NCI-H1436 (cell line): ENCODE measurements at regions not wholly inside any gene's neighbourhood (a gene's known extent, or its start where the extent isn't known, plus 50 kb on each side); places are given as distances from the start of the nearest gene placed in this dataset.

Experiments used
- DNase-seq: peaks from one replicate; lab custom pipeline; 2025; lab: John Stamatoyannopoulos, UW

DNA sequence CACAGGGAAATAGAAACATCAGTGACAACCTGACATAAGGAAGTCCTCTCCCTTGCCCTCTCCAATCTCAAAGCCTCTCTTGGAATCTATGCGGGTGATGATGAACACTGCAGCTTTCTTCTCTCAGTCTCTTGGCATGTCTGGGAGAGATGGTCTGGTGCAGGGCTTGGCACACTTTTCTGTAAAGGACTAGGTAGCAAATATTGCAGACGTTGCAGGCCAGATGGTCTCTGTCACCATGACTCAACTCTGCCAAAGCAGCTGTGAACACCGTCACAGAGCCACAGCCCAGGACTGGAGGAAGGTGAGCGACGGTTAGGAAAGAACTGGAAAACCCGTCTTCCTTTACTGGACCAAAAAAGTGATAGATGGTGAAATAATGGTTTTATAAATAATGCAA lies 591.0 kb upstream of the TMEM132C start:
- no peak for DNase-seq

DNA sequence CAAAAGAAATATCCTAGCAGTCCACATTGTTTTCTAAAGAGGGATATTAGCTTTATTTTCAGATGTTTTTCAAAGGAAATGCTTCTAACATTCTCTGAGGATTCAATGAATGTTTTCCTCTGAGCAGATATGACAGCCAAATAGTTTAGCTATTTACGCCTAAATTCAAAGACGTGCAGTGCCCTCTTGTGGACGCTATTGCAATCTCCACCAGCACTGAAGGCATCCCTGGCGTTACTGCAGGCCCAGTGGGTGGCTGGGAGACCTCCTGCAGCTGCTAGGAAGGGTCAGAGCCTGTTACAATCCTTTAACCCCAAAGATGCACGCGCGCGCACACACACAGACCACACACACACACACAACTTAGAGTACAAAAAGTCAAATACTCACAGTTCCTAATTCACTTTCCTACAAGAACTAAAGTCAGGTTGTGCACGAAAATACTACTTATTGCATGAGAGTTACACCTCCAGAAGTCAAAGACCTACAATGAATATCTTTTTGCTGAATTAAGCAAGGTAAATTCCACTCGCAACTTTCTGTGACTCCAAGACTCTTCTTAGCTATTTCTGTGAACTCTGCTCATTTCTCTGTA lies 589.3 kb upstream of the TMEM132C start:
- DNase-seq = peak; percentile 60

DNA sequence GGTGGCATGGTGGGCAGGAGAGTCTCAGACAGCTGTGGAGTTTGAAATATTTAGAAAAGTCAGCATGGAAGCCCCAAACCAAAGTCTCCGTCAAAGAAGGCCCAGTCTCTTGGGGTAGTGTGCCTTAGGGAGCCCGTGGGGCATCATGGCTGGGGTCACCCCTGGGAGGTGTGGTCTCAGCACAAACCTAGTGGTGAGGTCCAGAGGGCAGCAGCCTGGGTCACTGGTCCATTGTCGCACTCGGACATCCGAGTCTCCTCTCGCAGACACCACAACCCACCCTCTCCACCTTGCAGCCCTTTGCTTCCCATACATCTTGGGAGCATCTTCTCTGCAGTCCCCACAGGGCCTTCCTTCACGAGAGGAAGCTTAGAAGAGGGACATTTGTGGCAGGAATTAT lies 588.0 kb upstream of the TMEM132C start:
- DNase-seq = no peak

DNA sequence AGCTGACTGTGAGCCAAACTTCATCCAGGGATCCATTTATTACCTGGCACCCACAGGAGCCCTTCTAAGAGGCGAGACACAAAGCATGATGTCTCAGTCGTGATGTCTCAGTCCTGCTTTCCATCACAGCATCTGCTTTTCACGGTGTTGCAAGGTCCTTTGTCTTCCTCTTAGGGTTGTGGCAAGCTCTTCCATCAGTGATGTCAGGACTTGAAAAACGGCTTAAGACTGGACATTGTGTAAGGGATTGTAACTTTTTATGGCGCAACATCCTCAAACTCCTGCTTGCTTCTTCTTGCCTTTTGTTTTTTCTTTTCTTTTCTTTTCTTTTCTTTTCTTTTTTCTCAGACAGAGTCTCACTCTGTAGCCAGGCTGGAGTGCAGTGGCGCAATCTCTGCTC lies 586.5 kb upstream of the TMEM132C start:
- DNase-seq = no peak

DNA sequence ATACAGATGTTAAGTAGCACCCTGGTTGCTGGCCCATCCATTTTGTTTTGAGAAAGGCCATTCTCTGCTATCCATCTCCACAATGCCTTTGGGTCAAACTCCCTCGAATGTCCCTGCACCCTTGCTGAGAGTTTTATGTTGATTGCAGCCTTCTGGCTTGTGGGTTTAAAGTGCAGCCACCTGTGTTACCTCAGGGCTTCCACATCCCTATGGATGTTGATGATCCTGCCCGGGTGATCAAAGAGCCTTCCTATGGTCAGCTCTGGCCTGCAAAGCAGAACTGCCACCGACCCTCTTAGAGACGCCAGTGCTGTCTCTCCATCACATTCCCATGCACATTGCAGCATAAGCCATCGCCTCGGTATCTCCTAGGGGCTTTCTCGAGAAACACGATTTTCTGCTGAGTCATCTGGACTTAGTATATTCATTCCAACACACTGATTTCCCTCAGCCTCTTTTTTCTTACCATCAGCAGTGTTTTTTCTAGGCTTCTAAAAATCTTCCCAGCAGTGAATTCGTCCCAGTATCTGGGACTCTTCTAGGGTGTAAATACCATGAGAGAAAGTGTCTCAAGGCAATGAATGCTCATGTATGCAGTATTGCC lies 585.7 kb upstream of the TMEM132C start:
- DNase-seq = no peak

DNA sequence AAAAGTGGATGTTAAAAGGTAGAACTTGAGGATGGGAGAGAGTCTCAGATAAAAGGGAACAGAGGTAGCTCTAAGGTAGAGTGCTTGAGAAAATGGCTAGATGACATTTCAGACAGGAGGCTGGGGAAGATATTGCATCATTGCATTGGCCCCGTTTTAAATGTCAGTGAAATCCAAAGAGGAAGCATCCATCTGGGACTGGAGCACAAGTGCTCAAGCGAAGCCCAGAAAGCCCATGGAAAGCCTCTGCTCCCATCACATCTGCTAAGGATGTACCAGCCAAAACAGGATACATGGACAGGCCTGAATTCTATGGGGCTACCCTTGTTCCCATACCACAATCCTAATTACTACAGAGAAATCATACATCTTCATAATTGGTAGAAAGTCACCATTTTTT lies 581.5 kb upstream of the TMEM132C start:
- no peak for DNase-seq

DNA sequence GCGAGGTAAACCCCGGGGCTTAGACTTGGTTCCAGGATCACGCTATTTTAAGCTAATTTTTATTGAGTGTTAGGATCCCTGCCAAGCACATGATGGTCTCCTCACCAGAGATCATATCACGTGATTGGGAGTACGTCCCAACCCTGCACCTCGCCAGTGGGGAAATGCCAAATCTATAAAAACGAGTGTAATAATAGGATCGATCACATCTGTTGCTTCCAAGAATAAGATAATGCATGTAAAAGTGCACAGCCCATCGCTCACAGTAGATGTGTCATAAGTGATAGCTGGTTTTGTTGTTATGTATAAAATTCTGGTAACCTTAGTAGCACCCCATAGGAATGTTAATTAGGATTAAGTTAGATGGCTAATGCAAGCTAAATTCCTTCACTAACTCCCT lies 581.0 kb upstream of the TMEM132C start:
- no peak for DNase-seq

DNA sequence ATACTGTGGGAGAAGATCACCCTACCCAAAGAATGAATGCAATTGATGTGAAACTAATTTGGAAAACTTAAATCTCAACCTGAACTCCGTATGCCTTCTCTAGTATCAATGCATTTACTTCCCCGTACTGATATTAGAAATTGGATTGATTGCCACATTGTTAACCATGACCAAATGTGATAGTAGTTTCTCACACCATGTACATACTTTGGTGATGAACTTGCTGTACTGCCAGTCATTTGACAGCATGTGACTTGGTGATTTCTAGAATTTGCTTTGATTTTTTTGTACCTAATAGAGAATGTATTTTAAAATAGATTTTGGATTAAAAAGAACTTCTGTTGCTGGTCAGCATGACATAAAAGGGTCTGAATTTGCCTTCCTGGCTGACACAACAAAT lies 579.8 kb upstream of the TMEM132C start:
- DNase-seq = no peak

DNA sequence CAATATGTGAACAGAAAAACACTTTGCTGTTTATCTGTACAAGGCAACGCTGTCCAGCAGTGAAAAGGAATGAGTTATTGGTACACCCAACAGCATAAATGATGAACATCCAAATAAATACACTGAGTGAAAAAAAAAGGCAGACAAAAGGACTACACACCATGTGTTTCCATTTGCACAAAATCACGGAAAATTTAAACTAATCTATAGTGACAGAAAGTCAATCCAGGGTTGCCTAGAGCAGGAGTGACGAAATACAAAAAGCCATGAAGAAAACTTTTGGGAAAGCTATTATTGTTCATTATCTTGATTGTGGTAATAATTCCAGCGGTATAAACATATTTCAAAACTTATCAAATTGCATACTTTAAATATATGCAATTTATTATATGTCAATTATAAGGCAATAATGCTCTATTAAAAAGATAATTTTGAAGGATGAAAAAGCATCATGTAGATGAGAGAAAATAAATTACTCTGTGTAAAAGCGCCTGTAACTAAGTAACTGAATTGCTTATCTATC lies 578.0 kb upstream of the TMEM132C start:
- DNase-seq = no peak

DNA sequence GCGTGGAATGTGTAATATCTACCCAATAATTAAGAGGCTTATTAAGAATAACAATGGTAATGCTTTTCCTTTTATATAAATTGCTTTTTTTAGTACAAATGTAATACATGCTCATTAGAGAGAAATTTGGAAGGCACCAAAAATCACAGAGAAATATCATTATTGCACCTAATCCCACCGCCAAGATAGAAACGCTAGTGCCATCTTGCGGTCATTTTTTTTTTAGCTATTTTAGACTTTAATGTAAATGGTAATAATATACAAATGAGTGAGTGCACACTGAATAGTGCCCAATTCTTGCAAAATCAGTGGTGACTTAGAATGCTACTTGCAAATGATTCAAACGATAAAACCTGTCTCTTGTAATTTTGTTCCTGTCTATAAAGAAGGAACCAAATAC lies 576.8 kb upstream of the TMEM132C start:
- no peak for DNase-seq

DNA sequence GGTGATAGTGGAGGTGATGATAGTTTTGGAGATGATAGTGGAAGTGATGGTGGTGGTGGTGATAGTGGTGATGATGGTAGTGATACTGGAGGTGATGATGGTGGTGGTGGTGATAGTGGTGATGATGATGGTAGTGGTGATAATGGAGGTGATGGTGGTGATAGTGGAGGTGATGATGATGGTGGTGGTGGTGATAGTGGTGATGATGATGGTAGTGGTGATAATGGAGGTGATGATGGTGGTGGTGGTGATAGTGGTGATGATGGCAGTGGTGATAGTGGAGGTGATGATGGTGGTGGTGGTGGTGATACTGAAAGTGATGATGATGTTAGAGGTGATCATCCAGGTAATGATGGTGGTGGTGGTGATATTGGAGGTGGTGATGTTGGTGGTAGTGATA lies 570.0 kb upstream of the TMEM132C start:
- DNase-seq = no peak

DNA sequence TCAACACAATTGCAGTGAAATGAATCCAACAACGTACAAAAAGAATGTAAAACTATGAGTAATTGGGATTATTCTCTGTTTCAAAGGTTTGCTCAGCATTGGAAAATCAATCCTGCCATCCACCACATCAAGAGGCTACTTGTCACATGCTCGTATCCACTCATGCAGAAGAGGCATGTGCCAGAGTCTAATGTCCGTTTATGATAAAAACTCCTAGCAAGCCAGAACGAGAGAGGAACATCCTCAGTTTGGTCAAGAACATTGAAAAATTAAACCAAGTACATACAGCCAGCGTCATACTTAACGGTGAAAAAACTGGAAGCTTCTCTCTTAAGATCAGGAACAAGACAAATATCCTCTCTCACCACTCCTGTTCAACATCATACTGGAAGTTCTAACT lies 563.9 kb upstream of the TMEM132C start:
- no peak for DNase-seq

DNA sequence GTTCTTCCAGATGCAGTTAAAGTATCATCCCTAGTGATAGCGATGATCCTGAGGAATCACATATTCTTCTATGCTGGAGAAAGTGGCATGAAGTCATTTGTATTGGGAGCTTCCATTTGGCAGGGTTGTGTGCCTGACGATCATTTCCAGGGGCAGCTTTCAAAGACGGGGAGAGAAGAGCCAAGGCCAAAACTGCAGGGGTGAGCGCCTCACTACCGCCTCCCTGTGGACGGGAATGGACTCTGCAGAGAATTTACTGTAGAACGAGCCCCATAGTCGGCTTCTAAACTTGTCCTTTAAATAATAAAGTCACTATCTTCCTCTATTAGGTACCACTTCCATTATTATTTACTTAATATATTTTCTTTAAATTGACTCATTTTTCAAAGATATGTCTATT lies 555.9 kb upstream of the TMEM132C start:
- no peak for DNase-seq

DNA sequence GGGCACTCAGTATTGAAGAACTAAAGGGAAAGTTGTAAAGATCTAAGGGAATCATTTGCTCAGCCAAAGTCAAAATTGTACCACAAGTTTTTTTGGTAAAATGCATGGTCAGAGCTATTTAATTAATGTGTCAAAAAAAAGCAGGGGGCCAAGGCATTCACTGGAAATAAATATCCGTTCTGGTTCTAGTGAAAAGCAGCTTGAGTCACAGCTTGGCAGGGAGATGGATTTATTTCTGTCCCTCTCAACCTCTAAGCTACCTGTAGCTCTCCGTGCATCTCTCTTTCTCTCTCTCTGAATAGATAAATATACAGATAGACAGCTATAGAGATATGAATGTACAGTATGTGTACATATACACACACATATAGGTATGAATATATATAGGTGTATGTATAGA lies 554.4 kb upstream of the TMEM132C start:
- DNase-seq = no peak

DNA sequence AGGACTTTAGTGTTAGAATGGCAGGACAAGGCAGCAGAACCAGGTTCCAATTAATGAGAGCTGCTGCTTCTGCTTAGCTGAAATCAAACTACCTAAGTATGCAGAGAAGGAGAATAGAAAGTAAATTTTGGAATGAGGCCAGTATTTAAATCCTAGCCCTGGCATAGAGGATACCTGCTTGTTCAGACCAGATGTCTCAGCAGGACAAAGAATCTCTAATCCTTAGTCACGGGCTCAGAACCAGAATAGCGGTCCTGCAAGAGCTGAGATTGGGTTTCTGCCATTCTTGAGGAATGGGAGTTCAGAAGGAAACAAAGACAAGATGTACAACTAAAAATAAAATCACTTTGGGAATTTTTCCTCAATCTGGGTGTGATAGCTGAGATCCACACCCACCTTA lies 550.8 kb upstream of the TMEM132C start:
- no peak for DNase-seq

DNA sequence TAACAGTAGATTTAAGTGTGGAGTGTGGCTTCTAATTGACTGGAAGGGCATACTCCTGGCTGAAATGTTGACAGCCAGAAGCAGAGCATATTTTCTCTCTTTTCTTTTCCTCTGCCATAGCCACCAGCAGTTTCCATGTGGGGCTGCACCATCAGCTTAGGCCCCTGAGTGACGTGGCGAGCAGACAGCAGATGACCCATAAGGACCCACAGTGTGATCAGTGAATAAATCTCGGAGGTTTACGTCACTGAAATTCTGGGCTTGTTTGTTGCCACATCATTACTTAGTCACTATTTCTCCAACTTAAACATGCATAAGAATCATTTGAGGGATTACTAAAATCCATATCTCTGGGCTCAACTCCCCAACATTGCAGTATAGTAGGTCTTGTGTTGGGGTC lies 549.7 kb upstream of the TMEM132C start:
- DNase-seq = no peak

DNA sequence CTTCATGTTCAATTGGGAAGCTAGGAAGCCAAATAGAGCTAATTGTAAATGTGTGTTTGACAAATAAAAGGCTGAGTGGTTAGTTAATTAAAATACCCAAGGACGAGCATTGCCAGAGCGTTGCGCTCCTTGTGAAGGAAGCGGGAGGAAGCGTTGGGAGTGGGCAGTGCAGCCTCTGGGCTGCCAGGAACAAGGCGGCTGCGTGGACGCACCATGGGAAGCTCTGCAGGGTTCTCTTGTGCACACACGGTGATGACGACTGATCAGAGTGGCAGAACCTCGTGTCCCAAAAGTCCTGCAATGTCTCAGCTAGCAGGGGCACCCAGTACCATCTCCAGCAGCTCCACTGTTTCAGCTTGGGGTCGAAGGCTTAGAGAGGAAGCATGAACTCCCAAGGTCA lies 546.6 kb upstream of the TMEM132C start:
- no peak for DNase-seq

DNA sequence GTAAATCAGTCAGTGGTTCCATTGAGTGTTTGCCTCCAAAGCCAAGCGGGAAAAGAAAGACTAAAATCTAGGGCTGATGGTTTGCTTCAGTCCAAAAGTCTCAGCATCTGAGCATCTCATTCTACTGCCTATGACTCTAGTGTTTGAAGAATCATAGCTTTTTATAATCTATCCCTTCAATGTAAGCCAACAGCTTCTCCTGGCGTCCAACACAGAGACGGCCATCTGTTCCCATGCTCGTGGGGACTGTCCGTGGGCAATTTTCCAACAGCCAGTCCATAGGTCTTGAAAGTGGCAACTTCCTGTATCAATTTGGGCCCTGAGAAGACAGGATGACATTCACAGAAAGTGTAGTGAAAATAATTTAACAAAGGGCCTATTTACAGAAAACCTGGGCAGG lies 544.4 kb upstream of the TMEM132C start:
- no peak for DNase-seq

DNA sequence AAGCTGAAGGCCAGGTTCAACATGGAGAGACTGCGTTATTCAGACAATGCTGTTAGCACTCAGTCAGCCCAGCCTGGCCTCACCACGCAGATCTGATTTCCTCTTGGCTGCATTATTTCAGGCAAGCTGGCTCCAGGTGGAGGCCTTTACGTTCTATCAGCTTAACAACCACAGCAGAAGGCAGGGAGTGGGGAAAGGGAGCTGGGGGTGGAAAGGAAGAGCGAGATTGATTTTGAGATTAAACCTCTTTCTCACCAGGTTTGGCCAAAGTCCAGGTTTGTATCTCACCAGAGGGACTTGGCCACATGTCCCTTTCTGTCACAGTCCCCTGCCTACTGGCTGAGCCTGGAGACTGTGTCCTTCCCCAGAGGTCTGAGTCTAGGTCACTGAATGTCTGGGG lies 543.7 kb upstream of the TMEM132C start:
- DNase-seq = no peak

DNA sequence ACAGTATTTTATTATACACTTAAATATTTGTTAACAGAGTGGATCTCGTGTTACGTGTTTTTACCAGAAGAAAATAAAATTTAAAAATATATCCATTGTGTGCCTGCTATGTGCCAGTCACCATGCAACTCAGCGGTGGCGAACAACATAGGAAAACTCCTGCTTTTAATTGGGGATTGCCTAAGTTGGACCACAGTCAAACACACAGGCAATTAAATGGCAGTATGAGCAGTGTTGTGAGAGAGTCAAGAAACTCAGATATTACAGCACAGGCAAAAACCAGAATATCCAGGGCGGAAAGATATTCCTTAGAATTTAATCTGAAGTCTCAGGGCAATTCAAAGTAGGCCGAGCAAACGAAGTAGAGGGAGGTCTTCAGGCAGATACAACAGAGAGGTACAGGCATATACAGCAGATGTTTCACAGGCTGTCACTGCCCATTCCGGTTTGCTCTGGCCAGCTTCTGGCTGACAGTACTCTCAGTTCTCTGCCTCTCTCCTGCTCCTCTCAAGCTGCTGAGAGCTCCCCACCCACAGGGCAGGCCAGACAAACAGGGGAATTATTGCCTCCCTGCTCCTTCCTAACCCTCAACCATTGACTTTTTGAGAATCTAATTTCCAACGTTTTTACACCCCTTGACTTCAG lies 540.2 kb upstream of the TMEM132C start:
- DNase-seq = no peak

DNA sequence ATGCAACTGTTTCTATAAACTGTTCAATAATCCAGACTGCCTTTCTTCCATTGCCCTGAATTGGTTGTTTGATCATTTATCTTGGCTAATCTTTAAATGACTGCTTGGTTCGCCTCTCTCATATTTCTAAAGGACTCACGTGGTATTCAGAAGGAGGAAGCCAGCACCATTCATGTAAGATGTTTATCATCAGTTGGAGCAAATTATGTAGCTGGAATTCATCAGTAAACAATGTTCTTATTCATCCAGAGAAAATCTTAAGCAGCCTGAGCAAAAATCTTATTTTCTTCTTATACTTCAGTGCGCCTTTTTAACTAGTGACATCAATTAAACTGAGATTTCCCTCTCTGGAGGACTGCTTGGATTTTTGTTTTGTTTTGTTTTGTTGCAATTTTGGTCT lies 538.7 kb upstream of the TMEM132C start:
- no peak for DNase-seq

DNA sequence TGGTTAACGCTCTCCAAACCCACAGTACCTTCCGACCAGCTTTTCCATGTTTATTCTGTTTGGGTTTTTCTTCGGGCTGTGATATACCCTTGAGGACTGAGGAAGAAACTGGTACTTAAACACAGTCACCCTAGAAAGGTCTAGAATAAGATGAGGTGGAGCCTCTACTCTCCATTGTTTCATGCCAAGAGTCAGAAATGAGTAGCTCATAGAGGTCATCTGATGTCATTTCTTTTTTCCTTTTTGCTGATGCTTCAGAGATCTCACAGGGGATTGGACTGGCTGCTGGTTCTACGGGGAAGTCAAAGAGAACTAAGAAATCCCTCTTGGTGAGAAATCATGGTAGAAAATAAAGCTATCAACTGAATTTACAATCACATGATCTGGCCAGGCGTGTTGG lies 538.2 kb upstream of the TMEM132C start:
- DNase-seq = no peak

DNA sequence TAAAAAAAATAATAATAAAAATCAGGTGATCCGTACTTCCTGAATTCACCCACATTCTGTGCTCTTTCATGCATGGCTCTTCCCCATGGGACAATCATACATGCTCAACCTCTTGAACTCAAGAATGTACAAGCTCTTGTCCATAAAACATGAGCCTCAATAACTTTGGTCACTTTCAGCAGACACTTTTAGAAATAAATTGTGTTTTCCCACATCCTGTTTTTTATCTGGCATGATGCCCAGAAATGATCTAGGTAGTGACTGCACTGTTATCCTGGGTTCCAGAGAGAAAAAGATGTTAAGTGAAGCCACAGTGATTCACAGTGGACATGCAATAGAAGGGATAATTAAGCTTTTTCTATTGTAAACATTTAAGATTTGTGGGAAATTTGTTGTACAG lies 537.6 kb upstream of the TMEM132C start:
- DNase-seq = no peak

DNA sequence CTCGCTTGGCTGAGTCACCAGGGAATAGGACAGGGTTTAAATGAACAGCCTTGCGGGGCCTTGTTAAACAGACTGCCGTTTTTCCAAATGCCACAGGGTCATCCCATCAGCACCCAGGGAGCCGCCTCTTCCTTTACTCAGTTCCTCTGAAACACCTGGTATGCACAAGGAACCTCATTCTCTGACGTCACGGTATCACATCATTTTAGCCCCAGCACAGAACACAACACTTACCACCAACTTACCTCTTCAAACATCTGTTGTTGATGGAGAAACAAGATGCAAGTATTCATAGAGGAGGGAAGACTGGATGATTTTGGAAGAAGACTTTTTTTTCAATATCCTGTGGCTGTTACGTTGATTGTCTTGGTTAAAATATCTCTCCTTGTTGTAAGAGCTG lies 535.3 kb upstream of the TMEM132C start:
- no peak for DNase-seq
